COLO668 (cell line): ENCODE measurements at regions not wholly inside any gene's neighbourhood (a gene's known extent, or its start where the extent isn't known, plus 50 kb on each side); places are given as distances from the start of the nearest gene placed in this dataset.

ENCODE experiments used
- DNase-seq: peaks from one replicate; lab custom pipeline; 2025; ENCODE audit not compliant: unreplicated experiment; lab: John Stamatoyannopoulos, UW

- peak; percentile 39 for DNase-seq
These were observed 69.0 kb upstream of the VOPP1 start for GRCh38 chr7:55641273-55641691.

DNA sequence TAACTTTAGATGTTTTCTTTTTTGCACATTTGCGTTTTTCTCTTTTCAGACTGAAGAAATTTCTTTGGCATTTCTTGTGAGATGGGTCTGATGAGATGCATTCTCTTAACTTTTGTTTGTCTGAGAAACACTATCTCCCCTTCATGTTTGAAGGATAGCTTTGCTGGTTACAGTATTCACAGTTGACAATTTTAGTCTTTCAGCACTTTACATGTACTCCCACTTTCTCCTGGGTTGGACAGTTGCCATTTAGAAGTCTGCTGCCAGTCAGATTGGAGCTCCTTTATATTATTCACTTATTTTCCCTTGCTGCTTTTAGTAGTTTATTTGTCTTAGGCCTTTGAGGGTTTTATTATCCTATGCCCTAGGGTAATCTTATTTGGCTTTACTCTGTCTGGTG lies 67.3 kb upstream of the VOPP1 start:
- no peak for DNase-seq

GRCh38 chr7:55629051-55629677 lies 56.9 kb upstream of the VOPP1 start:
- DNase-seq, result no peak

- DNase-seq, result no peak
These were observed 52.5 kb upstream of the VOPP1 start for GRCh38 chr7:55624813-55625212.

GRCh38 chr7:55623617-55624016 lies 51.3 kb upstream of the VOPP1 start:
- no peak for DNase-seq

- DNase-seq, result no peak
These were observed 49.9 kb upstream of the VOPP1 start for GRCh38 chr7:55622241-55622640.
